Esophagus squamous epithelium (tissue), 4 donors: ENCODE measurements at regions not wholly inside any gene's neighbourhood (a gene's known extent, or its start where the extent isn't known, plus 50 kb on each side); places are given as distances from the start of the nearest gene placed in this dataset.

ENCODE experiments used
- CTCF ChIP-seq, 6 experiments: fragments of 450-650 bp in 4 of 6; fragments of 200-600 bp in 2 of 6; sonication (generic) in 2 of 6; IDR thresholded peaks; one replicate each; pipeline ENCODE4 v1.5.1; 2016 to 2019; ENCODE audit warnings: antibody characterized with exemption in 6 of 6, mild to moderate bottlenecking in 4 of 6, moderate library complexity in 4 of 6
- POLR2A ChIP-seq, 4 donors: fragments of 450-650 bp; IDR thresholded peaks; one replicate each; pipeline ENCODE4 v1.6.1; 2017; ENCODE audit warnings: antibody characterized with exemption in 4 of 4, mild to moderate bottlenecking in 4 of 4, moderate library complexity in 3 of 4

GRCh38 chr12:31217356-31218130 is 108.4 kb downstream of the SINHCAF start:
- TF ChIP-seq POLR2A (IDR thresholded peaks at IDR 0.05) (no peak), CTCF (IDR thresholded peaks at IDR 0.05) (no peak)
